H9 (cell line): ENCODE measurements at regions not wholly inside any gene's neighbourhood (a gene's known extent, or its start where the extent isn't known, plus 50 kb on each side); places are given as distances from the start of the nearest gene placed in this dataset.

Experiments used
- DNase-seq: peaks from one replicate; pipeline ENCODE4 v3.0.0-alpha.2; 2017
- H2AFZ ChIP-seq: one replicate; pipeline ENCODE4 v1.6.1; 2013; ENCODE audit warnings: mild to moderate bottlenecking, low read length, control low read depth, moderate library complexity
- H2AK5ac ChIP-seq: 2 replicates; pipeline ENCODE4 v1.6.1; 2013; ENCODE audit warnings: low read length, control low read depth, mixed read lengths; ENCODE audit not compliant: insufficient read length
- H2BK120ac ChIP-seq: one replicate; pipeline ENCODE4 v1.6.1; 2013; ENCODE audit warnings: low read depth, mild to moderate bottlenecking, low read length, control low read depth, inconsistent platforms; ENCODE audit not compliant: poor library complexity, severe bottlenecking
- H2BK12ac ChIP-seq: 2 replicates; pipeline ENCODE4 v1.6.1; 2013; ENCODE audit warnings: low read length, control low read depth, mixed read lengths, low read depth; ENCODE audit not compliant: insufficient read length
- H2BK15ac ChIP-seq: 2 replicates; pipeline ENCODE4 v1.6.1; 2013; ENCODE audit warnings: low read depth, low read length, control low read depth
- H2BK20ac ChIP-seq: one replicate; pipeline ENCODE4 v1.6.1; 2013; ENCODE audit warnings: low read depth, mild to moderate bottlenecking, low read length, control low read depth, inconsistent platforms; ENCODE audit not compliant: poor library complexity, severe bottlenecking
- H2BK5ac ChIP-seq: 2 replicates; pipeline ENCODE4 v1.6.1; 2013; ENCODE audit warnings: low read length, control low read depth, mixed read lengths; ENCODE audit not compliant: insufficient read length
- H3K14ac ChIP-seq: 2 replicates; pipeline ENCODE4 v1.6.1; 2013; ENCODE audit warnings: low read length, control low read depth; ENCODE audit not compliant: insufficient read depth
- H3K18ac ChIP-seq: 2 replicates; pipeline ENCODE4 v1.6.1; 2013; ENCODE audit warnings: low read depth, mild to moderate bottlenecking, mixed read lengths, low read length, control low read depth; ENCODE audit not compliant: insufficient read length
- H3K23ac ChIP-seq: 2 replicates; pipeline ENCODE4 v1.6.1; 2013; ENCODE audit warnings: low read length, control low read depth, mixed read lengths, low read depth; ENCODE audit not compliant: insufficient read length
- H3K23me2 ChIP-seq: 2 replicates; pipeline ENCODE4 v1.6.1; 2013; ENCODE audit warnings: low read depth, mild to moderate bottlenecking, mixed read lengths, low read length, control low read depth; ENCODE audit not compliant: insufficient read length, poor library complexity, severe bottlenecking
- H3K27ac ChIP-seq: 2 replicates; pipeline ENCODE4 v1.5.1; 2013; ENCODE audit warnings: low read length, control low read depth, mixed read lengths, low read depth; ENCODE audit not compliant: insufficient read length
- H3K27me3 ChIP-seq: 2 replicates; pipeline ENCODE4 v1.6.1; 2013; ENCODE audit warnings: low read length, control low read depth, inconsistent platforms; ENCODE audit not compliant: insufficient read depth
- H3K4ac ChIP-seq: 2 replicates; pipeline ENCODE4 v1.6.1; 2013; ENCODE audit warnings: low read depth, mild to moderate bottlenecking, control low read depth, inconsistent platforms, low read length, moderate library complexity
- H3K4me1 ChIP-seq: 2 replicates; pipeline ENCODE4 v1.6.1; 2013; ENCODE audit warnings: low read length, control low read depth, inconsistent platforms; ENCODE audit not compliant: insufficient read depth
- H3K4me2 ChIP-seq: 2 replicates; pipeline ENCODE4 v1.6.1; 2013; ENCODE audit warnings: low read length, control low read depth, mixed read lengths; ENCODE audit not compliant: insufficient read length, insufficient read depth
- H3K56ac ChIP-seq: 2 replicates; pipeline ENCODE4 v1.6.1; 2013; ENCODE audit warnings: low read depth, mild to moderate bottlenecking, mixed read lengths, low read length, control low read depth; ENCODE audit not compliant: insufficient read length
- H3K79me1 ChIP-seq: 2 replicates; pipeline ENCODE4 v1.6.1; 2013; ENCODE audit warnings: low read depth, mild to moderate bottlenecking, moderate library complexity, low read length, control low read depth, inconsistent platforms; ENCODE audit not compliant: insufficient read depth, poor library complexity, severe bottlenecking
- H3K79me2 ChIP-seq: 2 replicates; pipeline ENCODE4 v1.6.1; 2013; ENCODE audit warnings: low read length, control low read depth, inconsistent platforms; ENCODE audit not compliant: insufficient read depth
- H3K9ac ChIP-seq: 2 replicates; pipeline ENCODE4 v1.6.1; 2013; ENCODE audit warnings: low read length, control low read depth, mixed read lengths; ENCODE audit not compliant: insufficient read length; ENCODE audit errors: extremely low read depth
- H3K9me3 ChIP-seq: one replicate; pipeline ENCODE4 v1.6.1; 2013; ENCODE audit warnings: low read depth, low read length, inconsistent platforms; ENCODE audit not compliant: control insufficient read depth
- H3T11ph ChIP-seq: one replicate; pipeline ENCODE4 v1.6.1; 2013; ENCODE audit warnings: mild to moderate bottlenecking, low read length, control low read depth, inconsistent platforms
- H4K20me1 ChIP-seq: one replicate; pipeline ENCODE4 v1.6.1; 2013; ENCODE audit not compliant: control insufficient read depth, insufficient read length, insufficient read depth
- H4K5ac ChIP-seq: 2 replicates; pipeline ENCODE4 v1.6.1; 2013; ENCODE audit warnings: low read depth, mild to moderate bottlenecking, mixed read lengths, low read length, control low read depth; ENCODE audit not compliant: insufficient read length
- H4K8ac ChIP-seq: replicated peaks from 2 replicates; pipeline ENCODE4 v1.6.1; 2013; ENCODE audit warnings: low read length, control low read depth, mixed read lengths, low read depth; ENCODE audit not compliant: insufficient read length
- H4K91ac ChIP-seq: 2 replicates; pipeline ENCODE4 v1.6.1; 2013; ENCODE audit warnings: low read depth, mild to moderate bottlenecking, moderate library complexity, mixed read lengths, low read length, control low read depth; ENCODE audit not compliant: insufficient read length
- H3K27ac Mint-ChIP-seq, 3 experiments: 2 replicates in 2 of 3; 3 replicates in 1 of 3; pipeline ENCODE4 v1.8.0; 2020 to 2021; ENCODE audit warnings: mixed read lengths in 3 of 3, mild to moderate bottlenecking in 1 of 3, moderate library complexity in 1 of 3
- H3K27me3 Mint-ChIP-seq: 2 replicates; pipeline ENCODE4 v1.8.0; 2021; ENCODE audit warnings: low read depth, mild to moderate bottlenecking, moderate library complexity, mixed read lengths
- H3K36me3 Mint-ChIP-seq, 3 experiments: 2 replicates in 2 of 3; 3 replicates in 1 of 3; pipeline ENCODE4 v1.8.0; 2020 to 2021; ENCODE audit warnings: low read depth in 3 of 3, mixed read lengths in 3 of 3; ENCODE audit not compliant: insufficient read depth in 1 of 3
- H3K4me1 Mint-ChIP-seq, 2 experiments: 2 replicates each; pipeline ENCODE4 v1.8.0; 2020; ENCODE audit warnings: mixed read lengths in 2 of 2
- H3K4me3 Mint-ChIP-seq, 2 experiments: 2 replicates in 1 of 2; 3 replicates in 1 of 2; pipeline ENCODE4 v1.8.0; 2020 to 2021; ENCODE audit warnings: mild to moderate bottlenecking in 2 of 2, mixed read lengths in 2 of 2, moderate library complexity in 1 of 2
- H3K9me3 Mint-ChIP-seq, 2 experiments: 2 replicates in 1 of 2; 3 replicates in 1 of 2; pipeline ENCODE4 v1.8.0; 2020; ENCODE audit warnings: mild to moderate bottlenecking in 2 of 2, mixed read lengths in 2 of 2, moderate library complexity in 1 of 2
- CTCF ChIP-seq: fragments of 200-600 bp; sonication (generic); conservative IDR thresholded peaks from 3 replicates; pipeline ENCODE4 v1.8.0; 2021; ENCODE audit warnings: antibody characterized with exemption, mild to moderate bottlenecking
- WGBS: extraction: QIAGEN DNeasy Blood & Tissue Kit; methylation state at CpG from one replicate; pipeline ENCODE4 v1.1.7; 2013; ENCODE audit warnings: missing lambda C conversion rate, low lambda C conversion rate, mixed read lengths; ENCODE audit not compliant: insufficient read length; ENCODE audit errors: extremely low coverage; 5-methylcytosine and 5-hydroxymethylcytosine counted together

GRCh38 chr11:127103586-127104388, 103.2 kb upstream of the KIRREL3 start:
- Histone ChIP-seq H4K20me1 (no peaks in the 10 kb centered on the region), H2BK15ac (no peak overlapping the region), H3K4ac (no peak overlapping the region), H3K23ac (no peak overlapping the region), H2AK5ac (no peak overlapping the region), H3K79me2 (no peaks in the 10 kb centered on the region), H4K91ac (no peak overlapping the region), H3K56ac (no peak overlapping the region), H3K18ac (no peak overlapping the region), H3K14ac (no peak overlapping the region), H2BK20ac (no peak overlapping the region), H3K27ac (no peak overlapping the region), H2BK12ac (no peak overlapping the region), H2BK5ac (no peak overlapping the region), H3T11ph (no peak overlapping the region), H3K23me2 (no peaks in the 10 kb centered on the region), H4K8ac (no peak overlapping the region), H3K79me1 (no peaks in the 10 kb centered on the region), H4K5ac (no peak overlapping the region), H2AFZ (no peak overlapping the region), H3K4me1 (peaks cover 5% of the 10 kb centered on the region; the same call in 1 of the 2 replicates), H3K27me3 (no peaks in the 10 kb centered on the region), H3K9ac (no peak overlapping the region), H2BK120ac (no peak overlapping the region), H3K4me2 (no peak overlapping the region), H3K9me3 (no peaks in the 10 kb centered on the region)
- TF ChIP-seq CTCF: no peak
- no peak overlapping the region for H3K4me3 Mint-ChIP-seq
- no peaks in the 10 kb centered on the region; a peak in 1 of 5 replicates for H3K9me3 Mint-ChIP-seq
- H3K4me1 Mint-ChIP-seq: peaks cover 23 to 29% of the 10 kb centered on the region in 2 experiments
- DNase-seq: no peak
- H3K36me3 Mint-ChIP-seq: no peaks in the 10 kb centered on the region
- H3K27ac Mint-ChIP-seq: no peak overlapping the region
- no peaks in the 10 kb centered on the region for H3K27me3 Mint-ChIP-seq
- no CpG with 5 or more reads among the region's 9 CpGs for WGBS
